DMS53 treated with DMSO at 0.1 percent for 48 hours (cell line): ENCODE measurements at regions not wholly inside any gene's neighbourhood (a gene's known extent, or its start where the extent isn't known, plus 50 kb on each side); places are given as distances from the start of the nearest gene placed in this dataset.
A peak's percentile ranks its signal among the peaks of the same experiment; 100 is the strongest.
"Not testable (repeated sequence)": the region's sequence is repeated elsewhere in the genome, so short reads cannot be mapped to it uniquely, and the experiment has no call there.

Source experiments
- DNase-seq: peaks from one replicate; lab custom pipeline; 2025; ENCODE audit not compliant: unreplicated experiment; lab: John Stamatoyannopoulos, UW

DNA sequence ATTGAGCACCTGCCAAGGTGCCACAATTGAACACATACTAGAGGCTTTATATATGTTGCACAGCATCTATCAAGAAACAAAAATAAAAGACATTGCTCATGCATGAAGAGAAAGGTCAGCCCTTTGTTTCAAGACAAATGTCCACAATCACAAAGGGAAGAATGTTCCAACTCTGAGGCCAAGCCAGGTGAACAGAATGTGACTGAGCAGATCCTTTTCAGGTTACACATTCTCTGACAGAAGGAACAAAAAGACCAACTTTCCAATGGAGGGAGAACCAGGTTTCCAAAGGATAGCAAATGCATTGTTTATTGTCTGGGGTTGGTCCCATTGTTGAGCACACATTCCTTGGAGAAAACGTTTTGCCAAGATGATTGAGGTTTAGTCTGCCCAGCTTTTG lies 50.2 kb upstream of the FAM174B start:
- DNase-seq, result no peak

- DNase-seq, result no peak
Observed at GRCh38 chr15:92706201-92706600, 50.6 kb upstream of the FAM174B start.

DNA sequence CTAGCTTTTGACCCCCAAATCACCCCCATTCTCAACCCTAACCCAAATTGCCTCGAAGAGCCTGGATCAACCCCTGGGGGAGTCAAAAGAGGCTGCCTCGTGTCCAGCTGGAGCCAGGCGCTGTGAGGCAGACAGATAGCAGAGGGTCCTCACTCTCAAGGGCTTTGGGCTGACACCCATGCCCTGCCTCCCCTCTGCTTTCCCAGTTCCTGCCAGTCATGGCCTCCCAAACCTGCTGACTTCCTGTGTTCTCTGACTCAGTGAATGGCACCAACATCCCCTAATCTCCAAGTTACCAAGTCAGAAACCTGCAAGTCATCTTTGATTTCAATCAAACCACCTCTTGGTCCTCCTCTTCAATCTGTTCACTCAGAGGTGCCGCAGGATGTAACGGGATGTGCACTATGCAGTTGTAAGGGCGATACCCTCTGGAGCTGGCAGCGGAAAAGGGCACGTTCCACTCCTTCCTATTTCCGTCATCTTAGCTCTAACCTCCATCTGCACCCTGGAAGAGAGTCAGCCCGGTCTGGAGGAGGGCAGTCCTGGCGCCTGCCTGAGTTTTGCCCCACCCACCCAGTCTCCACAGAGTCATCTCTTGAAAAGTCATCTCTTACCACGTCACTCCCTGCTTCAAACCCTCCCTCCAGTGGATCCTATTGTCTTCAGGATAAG lies 52.4 kb upstream of the FAM174B start:
- no peak for DNase-seq

- no peak for DNase-seq
Observed at GRCh38 chr15:92708635-92709034, 53.1 kb upstream of the FAM174B start.

GRCh38 chr15:92709110-92709790 lies 53.7 kb upstream of the FAM174B start:
- DNase-seq, result no peak

GRCh38 chr15:92711457-92711831 lies 55.9 kb upstream of the FAM174B start:
- no peak for DNase-seq

DNA sequence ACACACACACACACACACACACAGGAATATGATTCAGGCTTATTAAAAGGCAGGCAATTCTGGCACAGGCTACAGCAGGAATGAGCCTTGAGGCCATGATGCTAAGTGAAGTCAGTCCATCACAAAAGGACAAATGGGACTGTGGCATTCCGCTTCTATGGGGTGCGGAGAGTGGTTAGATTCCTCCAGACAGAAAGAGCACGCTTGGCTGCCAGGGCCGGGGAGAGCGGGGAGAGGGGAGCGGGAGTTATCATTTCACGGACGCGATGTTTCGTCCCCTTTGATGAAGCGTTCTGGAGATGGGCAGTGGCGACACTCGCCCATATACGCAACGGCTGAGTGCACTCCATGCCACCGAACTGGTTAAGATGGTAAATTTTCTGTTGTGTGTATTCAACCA lies 58.5 kb upstream of the FAM174B start:
- no peak for DNase-seq

GRCh38 chr15:92714477-92715401 lies 59.2 kb upstream of the FAM174B start:
- DNase-seq, result peak; percentile 29

- DNase-seq, result no peak
Observed at GRCh38 chr15:92715758-92716157, 60.2 kb upstream of the FAM174B start.

- no peak for DNase-seq
Observed at GRCh38 chr15:92719021-92719420, 63.4 kb upstream of the FAM174B start.

- DNase-seq, result no peak
Observed at GRCh38 chr15:92724144-92724543, 68.6 kb upstream of the FAM174B start.

GRCh38 chr15:92725171-92725570 lies 69.6 kb upstream of the FAM174B start:
- no peak for DNase-seq

DNA sequence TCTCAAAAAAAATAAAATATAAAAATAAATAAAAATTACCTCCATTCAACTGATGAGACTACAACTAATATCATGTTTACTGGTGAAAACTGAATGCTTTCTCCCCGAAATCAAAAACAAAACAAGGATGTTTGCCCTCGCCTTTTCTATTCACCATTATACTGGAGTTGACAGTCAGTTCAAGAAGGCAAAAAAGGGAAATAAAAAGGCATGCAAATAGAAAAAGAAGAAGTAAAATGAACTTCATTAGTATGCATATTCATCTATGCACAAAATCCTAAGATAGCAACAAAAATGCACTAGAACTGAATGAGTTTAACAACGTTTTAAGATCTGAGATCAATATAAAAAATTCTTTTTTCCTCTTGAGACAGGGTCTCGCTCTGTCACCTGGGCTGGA lies 72.7 kb upstream of the FAM174B start:
- DNase-seq, result no peak

DNA sequence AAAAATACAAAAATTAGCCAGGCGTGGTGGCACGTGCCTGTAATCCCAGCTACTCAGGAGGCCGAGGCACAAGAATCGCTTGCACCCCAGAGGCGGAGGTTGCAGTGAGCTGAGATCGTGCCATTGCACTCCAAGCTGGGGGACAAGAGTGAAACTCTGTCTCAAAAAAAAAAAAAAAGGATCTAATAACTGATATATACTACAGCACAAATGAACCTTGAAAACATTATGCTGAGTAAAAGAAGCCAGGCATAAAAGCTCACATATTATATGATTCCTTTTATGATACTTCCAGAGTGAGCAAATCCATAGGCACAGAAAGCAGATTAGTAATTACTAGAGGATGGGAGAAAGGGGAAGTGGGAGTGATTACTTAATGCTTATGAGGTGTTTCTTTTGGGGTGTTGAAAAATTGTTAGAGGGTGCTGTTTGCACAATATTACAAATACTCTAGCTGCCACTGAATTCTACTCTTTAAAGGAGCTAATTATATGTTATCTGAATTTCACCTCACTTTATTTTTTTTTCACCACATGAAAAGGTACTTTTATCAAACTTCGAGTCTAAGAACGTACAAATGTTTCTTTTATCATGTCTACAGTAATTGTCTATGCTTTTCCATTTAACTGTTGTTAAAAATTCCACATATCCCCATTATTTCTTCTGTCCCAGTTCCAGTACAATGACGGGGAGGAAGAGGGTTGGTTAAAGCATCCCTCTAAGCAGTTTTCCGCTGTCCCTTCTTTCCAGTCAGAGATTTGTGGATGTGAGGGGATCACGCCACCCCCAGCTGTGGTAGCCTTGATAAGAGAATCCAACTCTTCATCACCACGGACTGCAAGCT lies 77.7 kb upstream of the FAM174B start:
- DNase-seq, result no peak

DNA sequence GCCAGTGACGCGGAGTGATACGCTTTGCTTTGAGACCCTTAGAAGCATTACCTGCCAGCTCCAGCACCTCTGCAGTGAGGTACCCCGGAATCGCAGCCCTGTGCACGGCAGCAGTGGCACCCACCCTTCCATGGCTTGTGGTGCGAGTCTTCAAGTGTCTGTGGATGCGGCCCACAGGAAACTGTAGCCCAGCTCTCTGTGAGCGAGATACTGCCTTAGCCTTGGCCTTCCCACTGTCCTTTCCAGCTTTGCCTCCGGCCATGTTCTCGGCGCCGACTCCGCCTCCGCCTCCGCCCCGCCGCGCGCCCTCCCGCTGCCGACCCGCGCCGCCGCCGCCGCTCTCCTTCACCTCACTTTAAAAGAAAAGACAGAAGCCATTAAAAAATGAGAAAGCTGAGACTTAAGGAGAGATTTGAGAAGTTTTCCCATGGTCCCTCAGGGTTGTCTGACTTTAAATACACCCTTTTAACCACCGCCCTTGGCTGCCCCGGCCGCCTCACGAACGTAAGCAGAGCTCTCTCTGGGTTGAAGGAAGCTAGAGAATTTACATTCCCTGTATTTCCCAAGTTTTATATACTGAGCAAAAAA lies 78.5 kb upstream of the FAM174B start:
- no peak for DNase-seq

GRCh38 chr15:92739246-92739645 lies 83.7 kb upstream of the FAM174B start:
- DNase-seq, result not testable (repeated sequence)

DNA sequence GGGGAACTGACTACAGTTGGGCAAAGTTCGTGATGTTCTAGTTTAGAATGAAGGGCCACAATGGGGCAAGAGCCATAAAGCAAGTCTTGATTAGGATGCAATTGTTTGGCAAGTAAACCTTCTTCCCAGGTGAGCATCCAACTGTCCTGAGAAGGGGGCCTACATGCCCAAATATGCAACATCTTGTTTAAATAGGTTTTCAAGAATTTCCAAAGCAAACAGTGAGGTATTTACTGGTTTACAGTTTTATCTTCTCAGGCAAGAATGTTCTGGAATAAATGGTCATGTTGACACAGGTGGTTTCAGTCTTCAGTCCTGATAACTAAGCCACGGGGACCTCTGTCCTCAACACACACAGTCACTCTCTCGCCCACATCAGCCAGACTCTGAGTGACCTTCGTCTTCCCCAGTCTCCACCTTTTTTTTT lies 90.3 kb upstream of the FAM174B start:
- no peak for DNase-seq

DNA sequence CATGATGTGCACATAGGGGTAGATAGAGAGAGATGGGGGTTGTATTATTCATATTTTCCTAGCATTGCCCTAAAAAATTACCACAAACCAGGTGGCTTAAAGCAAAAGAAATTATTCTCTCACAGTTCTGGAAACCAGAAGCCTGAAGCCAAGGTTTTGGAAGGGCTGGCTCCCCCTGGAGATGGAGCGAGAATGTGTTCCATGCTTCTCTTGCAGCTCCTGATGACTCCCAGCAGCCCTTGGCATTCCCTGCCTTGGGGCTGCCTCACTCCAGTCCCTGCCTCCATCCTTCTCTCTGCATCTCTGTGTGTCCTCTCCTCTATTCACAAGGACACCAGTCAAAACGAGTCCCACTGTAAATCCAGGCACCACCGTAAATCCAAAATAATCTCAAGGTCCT lies 91.5 kb upstream of the FAM174B start:
- DNase-seq, result no peak

DNA sequence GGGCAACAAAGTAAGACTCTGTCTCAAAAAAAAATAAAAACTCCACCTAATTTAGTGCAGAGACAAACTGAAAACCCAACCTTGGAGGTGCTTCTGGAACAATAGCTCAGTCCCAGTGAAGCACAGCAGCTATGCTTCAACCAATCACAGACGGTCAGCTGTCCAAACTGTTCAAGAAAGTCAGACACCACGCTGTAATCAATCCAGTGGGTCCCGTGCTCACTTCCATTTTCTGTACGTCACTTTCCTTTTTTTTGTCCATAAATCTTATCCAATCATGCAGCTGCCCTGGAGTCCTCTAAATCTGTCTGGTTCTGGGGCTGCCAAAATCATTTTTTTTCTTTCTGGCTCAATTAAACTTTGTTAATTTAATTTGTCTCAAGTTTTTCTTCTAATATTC lies 93.6 kb upstream of the FAM174B start:
- no peak for DNase-seq

DNA sequence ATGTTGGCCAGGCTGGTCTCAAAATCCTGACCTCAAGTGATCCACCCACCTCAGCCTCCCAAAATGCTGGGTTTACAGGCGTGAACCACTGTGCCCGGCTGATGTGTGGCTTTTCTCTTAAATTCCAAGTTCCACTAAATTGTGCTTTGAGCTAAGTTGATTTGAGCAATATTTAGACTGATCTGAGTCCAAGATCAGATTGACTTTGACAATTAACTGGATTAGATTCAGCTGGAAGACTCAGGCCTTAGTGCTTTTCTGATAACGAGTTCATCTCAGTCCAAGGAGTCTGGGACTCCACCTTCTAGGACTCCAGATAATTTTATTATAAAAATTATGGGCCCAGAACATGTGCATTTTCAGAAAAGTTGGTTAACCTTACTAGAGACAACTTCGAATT lies 94.4 kb upstream of the FAM174B start:
- DNase-seq, result no peak

GRCh38 chr15:92751528-92751927 lies 96.0 kb upstream of the FAM174B start:
- DNase-seq, result peak; percentile 7
